HepG2 (cell line): ENCODE measurements at regions not wholly inside any gene's neighbourhood (a gene's known extent, or its start where the extent isn't known, plus 50 kb on each side); places are given as distances from the start of the nearest gene placed in this dataset.

Experiments
- ATAC-seq: fragments of 200-7000 bp; cut with Tn5 transposase; 3 replicates; pipeline ENCODE4 v1.9.1; 2020; ENCODE audit warnings: mild to moderate bottlenecking, moderate library complexity
- BruUV-seq: library from RNA; stranded (reverse); fragments of 400-500 nt; replicated peaks from 2 replicates; lab custom pipeline; 2021; lab: Mats Ljungman, UMichigan
- CTCF ChIA-PET: fragments of 300-600 bp; formaldehyde crosslinking; extraction: SDS; loops from one replicate; lab custom pipeline; 2021; ENCODE audit warnings: low total read pairs, inconsistent platforms, low intra/inter-chr PET ratio; lab: Yijun Ruan, JAX
- POLR2A ChIA-PET: fragments of 350-600 bp; sonication (Branson Sonifier 250); formaldehyde crosslinking; loops from one replicate; lab custom pipeline; 2020; ENCODE audit warnings: antibody characterized with exemption, inconsistent platforms; lab: Yijun Ruan, JAX
- DNase-seq: peaks from one replicate; pipeline ENCODE4 v3.0.0-alpha.2; 2015; ENCODE audit warnings: low spot score
- FAIRE-seq: peaks from 3 replicates; lab custom pipeline; 2011; peaks lifted over from hg19 to GRCh38; lab: Jason Lieb, UNC
- H2AFZ ChIP-seq: one replicate; pipeline ENCODE4 v1.6.1; 2011; ENCODE audit warnings: low read length, inconsistent platforms
- H3K27ac ChIP-seq: fragments of 300-600 bp; 3 replicates; pipeline ENCODE4 v1.8.0; 2011; ENCODE audit warnings: mixed run types, mild to moderate bottlenecking, mixed read lengths, low read length, inconsistent platforms; ENCODE audit not compliant: insufficient read depth; ENCODE audit errors: extremely low read length
- H3K27me3 ChIP-seq, 2 experiments: fragments of 200-600 bp in 1 of 2; 2 replicates in 1 of 2; 3 replicates in 1 of 2; pipeline versions ENCODE4 v1.6.0 to v1.8.0; 2011; ENCODE audit warnings: low read length in 2 of 2, mild to moderate bottlenecking in 2 of 2, moderate library complexity in 2 of 2, inconsistent platforms in 1 of 2; ENCODE audit not compliant: insufficient read depth in 2 of 2, control insufficient read depth in 1 of 2
- H3K36me3 ChIP-seq, 2 experiments: fragments of 200-600 bp in 1 of 2; replicated peaks in 1 of 2; 2 replicates in 1 of 2; 3 replicates in 1 of 2; pipeline versions ENCODE4 v1.5.1 to v1.8.0; 2011; ENCODE audit warnings: low read length in 2 of 2, inconsistent platforms in 1 of 2; ENCODE audit not compliant: insufficient read depth in 2 of 2, control insufficient read depth in 1 of 2
- H3K4me1 ChIP-seq: 2 replicates; pipeline ENCODE4 v1.5.1; 2012; ENCODE audit warnings: low read length, inconsistent platforms; ENCODE audit not compliant: insufficient read depth
- H3K4me2 ChIP-seq: 2 replicates; pipeline ENCODE4 v1.6.0; 2011; ENCODE audit warnings: low read depth, low read length, inconsistent platforms
- H3K4me3 ChIP-seq, 3 experiments: fragments of 200-600 bp in 1 of 3; sonication (generic), shearing (Covaris generic) in 1 of 3; replicated peaks in 1 of 3; 2 replicates each; pipeline ENCODE4 v1.5.1; 2011 to 2016; ENCODE audit warnings: low read length in 3 of 3, inconsistent platforms in 2 of 3, low read depth in 2 of 3, mild to moderate bottlenecking in 2 of 3, control low read depth in 1 of 3, mixed read lengths in 1 of 3; ENCODE audit not compliant: insufficient read depth in 1 of 3
- H3K79me2 ChIP-seq: one replicate; pipeline ENCODE4 v1.6.1; 2011; ENCODE audit warnings: low read length, inconsistent platforms; ENCODE audit not compliant: insufficient read depth
- H3K9ac ChIP-seq: 2 replicates; pipeline ENCODE4 v1.6.0; 2011; ENCODE audit warnings: mild to moderate bottlenecking, low read depth, low read length, inconsistent platforms; ENCODE audit not compliant: insufficient read depth
- H3K9me3 ChIP-seq: 2 replicates; pipeline ENCODE4 v1.5.1; 2012; ENCODE audit warnings: mild to moderate bottlenecking, low read length
- H4K20me1 ChIP-seq: 2 replicates; pipeline ENCODE4 v1.6.0; 2011; ENCODE audit warnings: inconsistent platforms, mild to moderate bottlenecking, low read length, moderate library complexity; ENCODE audit not compliant: insufficient read depth
- BCL3 ChIP-seq: sonication (generic); formaldehyde crosslinking; IDR thresholded peaks from 2 replicates; pipeline ENCODE4 v1.5.1; 2020; ENCODE audit warnings: mild to moderate bottlenecking, missing genetic modification reagents, moderate library complexity
- BRD4 ChIP-seq: sonication (generic); formaldehyde crosslinking; IDR thresholded peaks from 2 replicates; pipeline ENCODE4 v1.4.0; 2020; ENCODE audit warnings: missing genetic modification reagents
- DPF2 ChIP-seq: sonication (generic); formaldehyde crosslinking; IDR thresholded peaks from 2 replicates; pipeline ENCODE4 v1.4.0; 2020; ENCODE audit warnings: mild to moderate bottlenecking, low read depth, missing genetic modification reagents, borderline replicate concordance
- ELF1 ChIP-seq: sonication (generic); formaldehyde crosslinking; IDR thresholded peaks from 2 replicates; pipeline ENCODE4 v1.4.0; 2020; ENCODE audit warnings: missing genetic modification reagents
- FOXK1 ChIP-seq: sonication (generic); formaldehyde crosslinking; IDR thresholded peaks from 2 replicates; pipeline ENCODE4 v1.4.0; 2020; ENCODE audit warnings: low read depth, missing genetic modification reagents, borderline replicate concordance
- IRF1 ChIP-seq: sonication (generic); formaldehyde crosslinking; IDR thresholded peaks from 2 replicates; pipeline ENCODE4 v1.4.0; 2020; ENCODE audit warnings: low read depth, mild to moderate bottlenecking, missing genetic modification reagents
- JUN ChIP-seq: sonication (generic); formaldehyde crosslinking; IDR thresholded peaks from 2 replicates; pipeline ENCODE4 v1.4.0; 2020; ENCODE audit warnings: mild to moderate bottlenecking, missing genetic modification reagents
- NFKBIZ ChIP-seq: IDR thresholded peaks from 2 replicates; pipeline ENCODE4 v1.6.1; 2018; ENCODE audit warnings: missing genetic modification reagents, missing compliant biosample characterization
- ONECUT2 ChIP-seq: sonication (generic); formaldehyde crosslinking; IDR thresholded peaks from 2 replicates; pipeline ENCODE4 v1.4.0; 2020; ENCODE audit warnings: missing genetic modification reagents
- SMC3 ChIP-seq: IDR thresholded peaks from 2 replicates; pipeline ENCODE4 v1.6.1; 2011; ENCODE audit warnings: low read length, improper control_type of control experiment
- U2AF1 ChIP-seq: fragments of 200-400 bp; formaldehyde crosslinking; optimal IDR thresholded peaks from 2 replicates; pipeline ENCODE3; 2017; ENCODE audit warnings: mild to moderate bottlenecking, low read depth, low read length
- ZGPAT ChIP-seq: IDR thresholded peaks from 2 replicates; pipeline ENCODE4 v1.6.1; 2016; ENCODE audit warnings: mild to moderate bottlenecking
- ZKSCAN1 ChIP-seq: fragments of 150-350 bp; IDR thresholded peaks from 2 replicates; pipeline ENCODE4 v1.6.1; 2014; ENCODE audit warnings: low read length
- ZNF484 ChIP-seq: sonication (generic); formaldehyde crosslinking; IDR thresholded peaks from 2 replicates; pipeline ENCODE4 v1.5.1; 2020; ENCODE audit warnings: mild to moderate bottlenecking, low read depth, missing genetic modification reagents, borderline replicate concordance
- ZNF547 ChIP-seq: sonication (generic); formaldehyde crosslinking; IDR thresholded peaks from 2 replicates; pipeline ENCODE4 v1.5.1; 2020; ENCODE audit warnings: mild to moderate bottlenecking, missing genetic modification reagents
- ZNF703 ChIP-seq: sonication (generic); formaldehyde crosslinking; IDR thresholded peaks from 2 replicates; pipeline ENCODE4 v1.5.1; 2020; ENCODE audit warnings: missing genetic modification reagents, mild to moderate bottlenecking, moderate library complexity, borderline replicate concordance
- WGBS: methylation state at CpG from one replicate; pipeline ENCODE4 v1.1.6; 2017; ENCODE audit warnings: low lambda C conversion rate; 5-methylcytosine and 5-hydroxymethylcytosine counted together
- in situ Hi-C: cut with HindIII; loops from 2 replicates; pipeline ENCODE4 v1.10.0; 2017; ENCODE audit warnings: low pct_unique_long_range_greater_than_20kb; ENCODE audit not compliant: extremely low pct_ligation_motif_present
- intact Hi-C: fragments of 100-400 bp; cut with micrococcal nuclease; formaldehyde crosslinking; loops from one replicate; pipeline ENCODE4 v1.10.0; 2022; ENCODE audit not compliant: unreplicated experiment
- TF ChIP-seq, protein P1 (sequence below): sonication (generic); formaldehyde crosslinking; IDR thresholded peaks from 2 replicates; pipeline ENCODE4 v1.5.1; 2020; ENCODE audit warnings: mild to moderate bottlenecking, missing genetic modification reagents

DNA sequence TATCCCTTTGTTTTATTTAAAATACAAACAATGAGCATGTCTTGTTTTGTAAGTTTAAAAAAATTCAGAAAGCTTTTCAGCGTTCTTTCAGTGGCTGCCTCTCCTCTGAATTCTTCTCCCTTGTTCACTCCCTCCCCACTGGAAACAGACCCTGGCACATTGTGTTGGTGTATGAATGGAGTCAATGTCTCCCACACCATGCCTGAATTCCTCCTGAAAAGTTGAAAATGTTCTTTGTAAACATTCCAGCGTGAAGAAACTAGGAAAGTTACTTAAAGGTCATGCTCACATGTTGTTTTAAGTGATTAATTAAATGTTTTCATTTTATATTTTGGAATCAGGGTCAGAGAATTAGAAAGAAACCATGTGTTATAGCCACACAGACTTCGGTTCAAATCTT, 136.9 kb upstream of the DYNLRB2 start:
- no TSS peak for BruUV-seq
- in situ Hi-C loops, result no loop called here
- TF ChIP-seq U2AF1 (no peak), ONECUT2 (no peak), ZGPAT (CRISPR knock-in tag) (no peak), ZKSCAN1 (no peak), ZNF703 (CRISPR knock-in tag) (no peak), ZNF484 (CRISPR knock-in tag) (no peak), ZNF547 (CRISPR knock-in tag) (no peak), NFKBIZ (CRISPR knock-in tag) (no peak), FOXK1 (CRISPR knock-in tag) (no peak), BCL3 (CRISPR knock-in tag) (no peak), SMC3 (no peak), ELF1 (CRISPR knock-in tag) (no peak), IRF1 (CRISPR knock-in tag) (no peak), BRD4 (CRISPR knock-in tag) (no peak), JUN (CRISPR knock-in tag) (no peak), DPF2 (CRISPR knock-in tag) (no peak)
- TF ChIP-seq, protein P1, sequence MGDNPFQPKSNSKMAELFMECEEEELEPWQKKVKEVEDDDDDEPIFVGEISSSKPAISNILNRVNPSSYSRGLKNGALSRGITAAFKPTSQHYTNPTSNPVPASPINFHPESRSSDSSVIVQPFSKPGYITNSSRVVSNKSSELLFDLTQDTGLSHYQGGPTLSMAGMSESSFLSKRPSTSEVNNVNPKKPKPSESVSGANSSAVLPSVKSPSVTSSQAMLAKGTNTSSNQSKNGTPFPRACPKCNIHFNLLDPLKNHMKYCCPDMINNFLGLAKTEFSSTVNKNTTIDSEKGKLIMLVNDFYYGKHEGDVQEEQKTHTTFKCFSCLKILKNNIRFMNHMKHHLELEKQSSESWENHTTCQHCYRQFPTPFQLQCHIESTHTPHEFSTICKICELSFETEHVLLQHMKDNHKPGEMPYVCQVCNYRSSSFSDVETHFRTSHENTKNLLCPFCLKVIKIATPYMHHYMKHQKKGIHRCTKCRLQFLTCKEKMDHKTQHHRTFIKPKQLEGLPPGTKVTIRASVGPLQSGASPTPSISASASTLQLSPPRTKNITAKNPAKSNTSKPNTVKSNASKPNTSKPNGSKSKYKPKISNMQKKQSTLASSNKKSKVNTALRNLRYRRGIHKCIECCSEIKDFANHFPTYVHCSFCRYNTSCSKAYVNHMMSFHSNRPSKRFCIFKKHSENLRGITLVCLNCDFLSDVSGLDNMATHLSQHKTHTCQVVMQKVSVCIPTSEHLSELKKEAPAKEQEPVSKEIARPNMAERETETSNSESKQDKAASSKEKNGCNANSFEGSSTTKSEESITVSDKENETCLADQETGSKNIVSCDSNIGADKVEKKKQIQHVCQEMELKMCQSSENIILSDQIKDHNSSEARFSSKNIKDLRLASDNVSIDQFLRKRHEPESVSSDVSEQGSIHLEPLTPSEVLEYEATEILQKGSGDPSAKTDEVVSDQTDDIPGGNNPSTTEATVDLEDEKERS, result no peak

More for the DNA sequence above, 136.9 kb upstream of the DYNLRB2 start:
- CTCF ChIA-PET, result no interaction called here
- Histone ChIP-seq H3K36me3 (no peaks in the 10 kb centered on the region), H3K79me2 (no peaks in the 10 kb centered on the region), H3K4me2 (no peak overlapping the region), H3K9ac (no peak overlapping the region), H3K27me3 (no peaks in the 10 kb centered on the region), H4K20me1 (no peaks in the 10 kb centered on the region), H3K27ac (no peak overlapping the region), H2AFZ (no peak overlapping the region), H3K9me3 (no peaks in the 10 kb centered on the region), H3K4me3 (no peak overlapping the region), H3K4me1 (peaks cover 56% of the 10 kb centered on the region)
- POLR2A ChIA-PET, result no interaction called here
- WGBS, result 76% methylated on average over 3 of the region's 3 CpGs
- no peak for ATAC-seq
- no peak for FAIRE-seq
- no peak for DNase-seq
- intact Hi-C loops, result no loop called here
